ENCODE measurements at regions not wholly inside any gene's neighbourhood (a gene's known extent, or its start where the extent isn't known, plus 50 kb on each side); places are given as distances from the start of the nearest gene placed in this dataset.

GRCh38 chr2:138298900-138299299, 202.7 kb upstream of the SPOPL start:
- Histone ChIP-seq H3K27ac (ENCODE audit: insufficient read depth, low read depth, low read length) (no peak overlapping the region), H3K4me1 (ENCODE audit: control insufficient read depth, extremely low read depth, insufficient read depth, low read length) (peaks cover 4% of the 10 kb centered on the region), H3K9me1 (replicated peaks; ENCODE audit: control insufficient read depth, extremely low read depth, insufficient read depth, low read length) (no peaks in the 10 kb centered on the region), H3K79me2 (ENCODE audit: control insufficient read depth, insufficient read depth, low read length) (no peaks in the 10 kb centered on the region), H2AFZ (ENCODE audit: low read depth, low read length) (no peak overlapping the region), H4K20me1 (replicated peaks; ENCODE audit: control insufficient read depth, extremely low read depth, insufficient read depth, low read length) (no peaks in the 10 kb centered on the region), H3K36me3 (ENCODE audit: control insufficient read depth in 2 of 2, extremely low read depth in 1 of 2, insufficient read depth in 2 of 2, low read length in 2 of 2) (no peaks in the 10 kb centered on the region), H3K9me3 (replicated peaks; ENCODE audit: control insufficient read depth, insufficient read depth, low read length) (no peaks in the 10 kb centered on the region), H3K27me3 (ENCODE audit: control insufficient read depth in 2 of 2, insufficient read depth in 2 of 2, low read length in 2 of 2) (no peaks in the 10 kb centered on the region), H3K4me3 (replicated peaks in 1 of 3; ENCODE audit: insufficient read depth in 1 of 3, low read depth in 1 of 3, low read length in 3 of 3) (no peak overlapping the region), H3K9ac (replicated peaks; ENCODE audit: extremely low read depth, insufficient read depth, low read length) (no peak overlapping the region), H3K4me2 (ENCODE audit: insufficient read depth, low read length) (no peak overlapping the region)
- no TSS peak for BruUV-seq (replicated peaks)
- ChIA-PET POLR2A (no interaction called here), CTCF (no interaction called here)
- intact Hi-C loops (cut with micrococcal nuclease) (no loop called here), dilution Hi-C loops (cut with MboI; ENCODE audit: extremely low pct_ligation_motif_present, low sequenced_read_pairs) (no loop called here)
- FAIRE-seq (no peak), DNase-seq (ENCODE audit: low read depth, low spot score) (no peak)
- no peak for TF ChIP-seq MAX (IDR thresholded peaks at IDR 0.05; ENCODE audit: insufficient read depth, insufficient read length)
- no peak for TF ChIP-seq POLR2A (IDR thresholded peaks at IDR 0.05; ENCODE audit: low read depth, low read length)
- TF ChIP-seq POLR2AphosphoS5 (IDR thresholded peaks at IDR 0.05; ENCODE audit: insufficient read depth, low read depth, low read length) = no peak
- no peak for TF ChIP-seq FOS (IDR thresholded peaks at IDR 0.05; ENCODE audit: borderline replicate concordance, insufficient read depth, low read length)
- no peak for TF ChIP-seq GATA2 (IDR thresholded peaks at IDR 0.05; ENCODE audit: insufficient read depth, insufficient read length, low read depth, low read length)
- no peak for TF ChIP-seq MYC (IDR thresholded peaks at IDR 0.05; ENCODE audit: low read depth, low read length)
- TF ChIP-seq EZH2 (IDR thresholded peaks at IDR 0.05; ENCODE audit: borderline replicate concordance, low read depth, low read length, severe bottlenecking) = no peak
- no peak for TF ChIP-seq CTCF (IDR thresholded peaks at IDR 0.05; ENCODE audit: extremely low read depth in 1 of 2, insufficient read depth in 1 of 2, low read depth in 1 of 2, low read length in 2 of 2)
- no peak for TF ChIP-seq JUN (IDR thresholded peaks at IDR 0.05; ENCODE audit: borderline replicate concordance, insufficient read depth, insufficient read length, low read depth)

Measured in endothelial cell of umbilical vein (primary cell).